Inferior parietal cortex (tissue), 1 donor: ENCODE measurements at regions not wholly inside any gene's neighbourhood (a gene's known extent, or its start where the extent isn't known, plus 50 kb on each side); places are given as distances from the start of the nearest gene placed in this dataset.
"Not testable (repeated sequence)": the region's sequence is repeated elsewhere in the genome, so short reads cannot be mapped to it uniquely, and the experiment has no call there.

Experiments
- DNase-seq: peaks from one replicate; pipeline ENCODE4 v3.0.0-alpha.2; 2016; ENCODE audit errors: extremely low spot score

- DNase-seq: no peak
Measured at GRCh38 chr1:181257117-181257516, 168.6 kb downstream of the IER5 start.

GRCh38 chr1:181259026-181259745 is 170.7 kb downstream of the IER5 start:
- DNase-seq: no peak

- DNase-seq: no peak
Measured at GRCh38 chr1:181260271-181260670, 171.8 kb downstream of the IER5 start.

- DNase-seq: no peak
Measured at GRCh38 chr1:181260994-181261393, 172.5 kb downstream of the IER5 start.

DNA sequence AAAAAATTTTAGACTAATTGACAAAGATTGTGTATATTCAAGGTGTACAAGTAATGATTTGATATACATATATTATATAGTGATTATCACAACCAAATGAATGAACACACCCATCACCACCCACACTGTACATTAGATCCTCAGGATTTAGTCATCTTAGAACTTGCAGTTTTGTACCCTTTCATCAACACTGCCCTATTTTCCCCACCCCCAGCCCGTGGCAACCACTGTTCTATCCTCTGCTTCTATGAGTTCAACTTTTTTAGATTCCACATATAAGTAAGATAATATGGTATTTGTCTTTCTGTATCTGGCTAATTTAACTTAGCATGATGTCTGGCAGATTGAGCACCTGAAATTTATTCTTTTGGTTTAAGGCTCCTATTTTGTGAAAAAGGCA is 173.6 kb downstream of the IER5 start:
- DNase-seq: no peak

- no peak for DNase-seq
Measured at GRCh38 chr1:181263444-181263843, 174.9 kb downstream of the IER5 start.

DNA sequence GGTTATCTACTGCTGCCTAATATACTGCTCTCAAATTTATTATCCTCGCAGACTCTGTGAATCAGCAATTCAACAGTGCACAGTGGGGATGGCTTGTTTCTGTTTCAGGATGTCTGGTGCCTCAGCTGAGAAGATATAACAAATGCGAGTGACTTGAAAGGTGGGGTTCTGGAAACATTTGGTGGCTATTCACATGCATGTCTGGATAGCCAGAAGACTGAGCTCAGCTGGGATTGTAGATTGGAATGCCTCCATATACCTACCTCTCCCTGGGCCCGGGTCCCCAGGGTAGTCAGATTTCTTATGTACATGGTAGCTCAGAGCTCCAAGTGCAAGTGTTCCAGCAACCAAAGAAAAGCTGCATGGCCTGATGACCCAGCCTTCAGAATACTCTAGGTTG is 176.3 kb downstream of the IER5 start:
- DNase-seq: no peak

- DNase-seq: no peak
Measured at GRCh38 chr1:181284978-181285377, 196.5 kb downstream of the IER5 start.

GRCh38 chr1:181295217-181295616 is 188.1 kb upstream of the CACNA1E start:
- DNase-seq: no peak

GRCh38 chr1:181296180-181296579 is 187.1 kb upstream of the CACNA1E start:
- no peak for DNase-seq

DNA sequence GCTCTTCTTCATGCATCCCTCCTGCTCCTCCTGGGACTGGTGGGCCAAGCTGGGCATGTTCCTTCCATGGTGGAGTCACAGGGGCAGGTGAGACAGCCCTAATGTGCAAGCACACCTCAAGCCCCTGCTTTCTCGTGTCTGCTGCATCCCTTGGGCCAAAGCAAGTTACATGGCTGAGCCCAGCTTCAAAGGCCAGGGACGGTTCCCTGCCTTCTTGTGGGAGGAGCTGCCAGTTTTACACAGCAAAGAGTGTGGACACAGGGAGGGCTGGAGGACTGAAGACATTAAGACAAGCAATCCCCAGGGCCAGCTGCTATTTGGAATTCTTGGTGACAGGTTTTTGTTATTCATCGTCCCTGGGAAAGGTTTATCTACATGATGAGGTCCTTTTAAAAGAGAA is 175.2 kb upstream of the CACNA1E start:
- DNase-seq: no peak

- DNase-seq: no peak
Measured at GRCh38 chr1:181310560-181310959, 172.8 kb upstream of the CACNA1E start.

- no peak for DNase-seq
Measured at GRCh38 chr1:181312946-181313345, 170.4 kb upstream of the CACNA1E start.

- DNase-seq: no peak
Measured at GRCh38 chr1:181313466-181313865, 169.9 kb upstream of the CACNA1E start.

- no peak for DNase-seq
Measured at GRCh38 chr1:181314010-181314409, 169.3 kb upstream of the CACNA1E start.

DNA sequence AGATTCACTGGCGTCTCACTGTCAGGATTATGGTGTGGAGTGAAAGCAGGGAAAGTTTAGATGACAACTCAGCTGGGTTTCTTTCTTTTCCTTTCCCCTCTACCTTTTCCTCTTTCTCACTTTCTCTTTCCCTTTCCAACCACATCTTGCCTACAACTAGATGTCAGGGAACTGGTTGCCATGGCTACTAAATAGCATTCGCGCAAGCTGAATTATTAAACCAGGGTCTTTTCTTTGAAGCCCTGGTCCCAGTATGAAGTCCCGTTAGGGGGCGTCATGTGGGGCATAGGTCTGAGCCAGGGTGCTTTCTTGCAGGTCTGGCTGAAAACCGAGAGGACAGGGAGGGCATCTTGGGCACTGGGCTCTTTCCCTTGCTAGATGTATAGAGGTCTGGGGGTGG is 168.4 kb upstream of the CACNA1E start:
- no peak for DNase-seq

DNA sequence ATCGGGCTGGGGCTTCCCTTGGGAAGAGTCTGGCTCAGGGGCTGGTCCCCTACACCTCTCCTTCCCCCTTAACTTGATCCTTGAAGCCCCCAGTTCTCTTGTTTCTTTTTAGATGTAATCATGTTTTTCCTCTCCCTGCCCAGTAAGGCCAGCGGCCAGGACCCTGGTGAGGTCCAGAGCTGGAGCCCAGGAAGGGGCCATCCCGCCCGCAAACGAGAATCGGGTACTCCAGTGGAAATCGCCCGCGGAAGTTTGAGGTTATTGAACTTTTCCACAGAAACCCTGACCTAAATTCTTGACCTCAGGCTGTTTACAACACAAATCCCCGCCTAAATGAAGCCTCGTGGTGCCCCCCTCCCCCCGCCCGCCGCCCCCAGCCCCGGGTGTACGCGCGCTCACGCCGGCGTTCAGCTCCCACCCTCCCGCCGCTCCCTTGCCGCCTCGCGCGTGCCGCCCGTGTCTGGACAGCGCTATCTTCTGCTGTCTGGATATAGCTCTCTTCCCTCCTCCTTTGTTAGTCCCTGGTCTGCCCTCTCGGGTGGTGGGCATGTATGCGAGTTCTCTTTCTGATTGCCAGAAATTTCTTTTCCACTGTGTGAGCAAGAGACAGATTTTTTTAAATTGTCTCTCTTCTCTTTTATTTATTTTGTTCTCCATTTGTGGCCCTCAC is 165.9 kb upstream of the CACNA1E start:
- no peak for DNase-seq

- DNase-seq: no peak
Measured at GRCh38 chr1:181318022-181318857, 165.1 kb upstream of the CACNA1E start.

- DNase-seq: no peak
Measured at GRCh38 chr1:181318858-181319235, 164.5 kb upstream of the CACNA1E start.

- no peak for DNase-seq
Measured at GRCh38 chr1:181319907-181320306, 163.4 kb upstream of the CACNA1E start.

- DNase-seq: no peak
Measured at GRCh38 chr1:181324797-181325616, 158.3 kb upstream of the CACNA1E start.

GRCh38 chr1:181325765-181326164 is 157.6 kb upstream of the CACNA1E start:
- not testable (repeated sequence) for DNase-seq
